Thyroid gland (tissue), 4 donors: ENCODE measurements at regions not wholly inside any gene's neighbourhood (a gene's known extent, or its start where the extent isn't known, plus 50 kb on each side); places are given as distances from the start of the nearest gene placed in this dataset.

ENCODE experiments used
- DNase-seq, 2 donors: peaks; one replicate each; pipeline ENCODE4 v3.0.0-alpha.2; 2019
- H3K27ac ChIP-seq, 3 donors: fragments of 200-600 bp; sonication (generic); 1 replicate in 2 of 3; 2 replicates in 1 of 3; pipeline ENCODE4 v1.5.1; 2016 to 2019; ENCODE audit warnings: mild to moderate bottlenecking in 1 of 3, moderate library complexity in 1 of 3
- H3K27me3 ChIP-seq: fragments of 200-600 bp; sonication (generic); one replicate; pipeline ENCODE4 v1.5.1; 2019
- H3K36me3 ChIP-seq, 2 donors: fragments of 200-600 bp; sonication (generic); one replicate each; pipeline ENCODE4 v1.5.1; 2016 to 2019
- H3K4me1 ChIP-seq, 2 donors: fragments of 200-600 bp; sonication (generic); one replicate each; pipeline ENCODE4 v1.5.1; 2017 to 2019
- H3K4me3 ChIP-seq, 3 donors: fragments of 200-600 bp; sonication (generic); replicated peaks in 1 of 3; 1 replicate in 2 of 3; 2 replicates in 1 of 3; pipeline ENCODE4 v1.5.1; 2016; ENCODE audit warnings: mild to moderate bottlenecking in 1 of 3
- H3K9me3 ChIP-seq: fragments of 200-600 bp; sonication (generic); one replicate; pipeline ENCODE4 v1.5.1; 2017
- CTCF ChIP-seq, 6 experiments: fragments of 200-600 bp in 3 of 6; fragments of 450-650 bp in 3 of 6; sonication (generic) in 3 of 6; IDR thresholded peaks; one replicate each; pipeline ENCODE4 v1.5.1; 2016 to 2019; ENCODE audit warnings: antibody characterized with exemption in 6 of 6, mild to moderate bottlenecking in 2 of 6, inconsistent platforms in 1 of 6, moderate library complexity in 1 of 6
- POLR2A ChIP-seq, 2 donors: fragments of 450-650 bp; IDR thresholded peaks; one replicate each; pipeline ENCODE4 v1.6.1; 2017; ENCODE audit warnings: antibody characterized with exemption in 2 of 2, mild to moderate bottlenecking in 2 of 2, moderate library complexity in 1 of 2
- WGBS, 2 donors: methylation state at CpG; one replicate each; pipeline ENCODE4 v1.1.5; 2017; 5-methylcytosine and 5-hydroxymethylcytosine counted together
- intact Hi-C: fragments of 100-400 bp; cut with DNase I; formaldehyde crosslinking; loops from one replicate; pipeline ENCODE4 v1.15.1; 2023

GRCh38 chr2:21700644-21701043, 576.9 kb downstream of the TDRD15 start:
- no peaks in the 10 kb centered on the region for H3K4me1 ChIP-seq
- DNase-seq, result no peak
- TF ChIP-seq CTCF (IDR thresholded peaks at IDR 0.05) (no peak), POLR2A (IDR thresholded peaks at IDR 0.05) (no peak)
- H3K27ac ChIP-seq, result no peak overlapping the region
- H3K4me3 ChIP-seq, result no peak overlapping the region
- H3K27me3 ChIP-seq, result no peaks in the 10 kb centered on the region
- intact Hi-C loops, result no loop called here
- no peaks in the 10 kb centered on the region for H3K9me3 ChIP-seq
- no peaks in the 10 kb centered on the region for H3K36me3 ChIP-seq

GRCh38 chr2:21710031-21710430, 586.3 kb downstream of the TDRD15 start:
- WGBS, 2 donors, result 46 to 55% methylated on average over 4 of the region's 4 CpGs
- Histone ChIP-seq H3K27ac (no peak overlapping the region), H3K4me3 (no peak overlapping the region), H3K9me3 (no peaks in the 10 kb centered on the region), H3K27me3 (no peaks in the 10 kb centered on the region), H3K36me3 (no peaks in the 10 kb centered on the region), H3K4me1 (no peaks in the 10 kb centered on the region)
- intact Hi-C loops, result no loop called here
- TF ChIP-seq CTCF (IDR thresholded peaks at IDR 0.05) (no peak), POLR2A (IDR thresholded peaks at IDR 0.05) (no peak)
- no peak for DNase-seq

GRCh38 chr2:21710496-21710895, 586.7 kb downstream of the TDRD15 start:
- Histone ChIP-seq H3K9me3 (no peaks in the 10 kb centered on the region), H3K27me3 (no peaks in the 10 kb centered on the region), H3K36me3 (no peaks in the 10 kb centered on the region), H3K4me3 (no peak overlapping the region), H3K4me1 (no peaks in the 10 kb centered on the region), H3K27ac (no peak overlapping the region)
- no peak for TF ChIP-seq POLR2A (IDR thresholded peaks at IDR 0.05)
- no peak for TF ChIP-seq CTCF (IDR thresholded peaks at IDR 0.05)
- 70 to 81% methylated on average over 3 of the region's 3 CpGs for WGBS, 2 donors
- intact Hi-C loops, result no loop called here
- DNase-seq, result no peak

GRCh38 chr2:21715887-21716286, 592.1 kb downstream of the TDRD15 start:
- 48 to 49% methylated on average over 4 of the region's 4 CpGs for WGBS, 2 donors
- H3K27me3 ChIP-seq, result no peaks in the 10 kb centered on the region
- TF ChIP-seq CTCF (IDR thresholded peaks at IDR 0.05) (no peak), POLR2A (IDR thresholded peaks at IDR 0.05) (no peak)
- intact Hi-C loops, result no loop called here
- H3K4me1 ChIP-seq, result no peaks in the 10 kb centered on the region
- no peak overlapping the region for H3K4me3 ChIP-seq
- H3K36me3 ChIP-seq, result no peaks in the 10 kb centered on the region
- DNase-seq, result no peak
- no peak overlapping the region for H3K27ac ChIP-seq
- H3K9me3 ChIP-seq, result no peaks in the 10 kb centered on the region

GRCh38 chr2:21727101-21727500, 603.3 kb downstream of the TDRD15 start:
- intact Hi-C loops, result no loop called here
- Histone ChIP-seq H3K9me3 (no peaks in the 10 kb centered on the region), H3K4me3 (no peak overlapping the region), H3K27me3 (no peaks in the 10 kb centered on the region), H3K36me3 (no peaks in the 10 kb centered on the region), H3K27ac (no peak overlapping the region), H3K4me1 (no peaks in the 10 kb centered on the region)
- WGBS, 2 donors, result 47 to 59% methylated on average over 4 of the region's 4 CpGs
- no peak for TF ChIP-seq CTCF (IDR thresholded peaks at IDR 0.05)
- no peak for TF ChIP-seq POLR2A (IDR thresholded peaks at IDR 0.05)
- DNase-seq, result no peak
